Stimulated activated CD8-positive, alpha-beta memory T cell treated with anti-CD3 and anti-CD28 coated beads, Interleukin-7, amount 100 ng/mL, for 1 hour (primary cell): ENCODE measurements at regions not wholly inside any gene's neighbourhood (a gene's known extent, or its start where the extent isn't known, plus 50 kb on each side); places are given as distances from the start of the nearest gene placed in this dataset.

Experiments used
- DNase-seq, 2 donors: peaks; one replicate each; pipeline ENCODE4 v3.0.0-alpha.2; 2020; ENCODE audit warnings: low read depth in 2 of 2

DNA sequence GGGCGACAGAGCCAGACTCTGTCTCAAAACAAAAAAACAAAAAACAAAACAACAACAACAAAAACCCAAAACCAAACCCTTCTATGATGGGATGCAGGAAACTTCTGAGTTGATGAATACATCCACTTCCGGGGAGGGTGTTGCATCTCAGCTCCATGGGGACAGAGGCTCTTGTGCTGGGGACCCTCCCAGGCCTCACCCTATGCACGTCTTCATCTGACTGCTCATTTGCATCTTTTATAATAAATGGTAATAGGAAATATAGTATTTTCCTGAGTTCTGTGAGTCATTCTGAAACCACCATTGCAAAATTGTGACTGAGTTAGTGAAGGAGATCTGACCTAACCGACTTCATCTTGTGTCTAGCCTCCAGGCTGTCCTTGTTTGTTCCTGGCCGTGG is 109.5 kb upstream of the SLC28A3 start:
- no peak for DNase-seq

DNA sequence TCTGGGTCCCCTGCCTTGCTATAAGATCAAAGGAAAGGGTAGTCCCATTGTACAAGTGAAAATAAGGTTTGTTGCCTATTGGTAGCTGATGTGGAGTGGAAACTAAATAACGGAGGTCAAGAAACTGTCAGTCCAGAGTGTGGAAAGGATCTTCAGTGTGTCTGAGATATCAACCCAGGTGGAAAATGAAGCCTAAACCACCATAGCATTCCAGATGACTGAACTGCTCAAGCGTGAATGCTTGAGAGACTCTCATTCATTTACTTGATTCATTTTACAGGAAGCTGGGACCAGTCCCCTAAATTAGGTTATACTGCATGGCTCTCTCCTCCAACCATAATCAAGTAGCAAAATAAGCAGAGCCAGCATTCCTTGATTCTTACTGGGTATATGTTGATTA is 116.0 kb upstream of the SLC28A3 start:
- no peak for DNase-seq

DNA sequence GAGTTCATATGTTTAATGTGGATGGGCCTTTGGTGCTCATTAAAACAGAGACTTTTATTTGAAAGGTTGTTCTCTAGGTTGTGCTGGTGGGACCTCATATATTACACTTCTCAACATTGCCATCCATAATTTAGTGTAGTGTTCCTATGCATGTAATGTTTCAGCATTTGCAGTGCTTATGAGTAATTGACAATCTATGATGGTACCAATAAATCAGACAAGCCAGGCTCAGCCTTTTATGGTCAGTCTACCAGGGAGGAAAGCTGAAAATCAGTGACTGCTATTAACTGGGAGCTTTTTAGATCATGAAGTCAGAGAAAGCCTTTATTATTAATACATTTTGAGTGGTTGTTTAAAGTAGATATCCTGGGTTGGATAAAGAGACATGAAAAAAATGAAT is 120.1 kb upstream of the SLC28A3 start:
- DNase-seq, result no peak

DNA sequence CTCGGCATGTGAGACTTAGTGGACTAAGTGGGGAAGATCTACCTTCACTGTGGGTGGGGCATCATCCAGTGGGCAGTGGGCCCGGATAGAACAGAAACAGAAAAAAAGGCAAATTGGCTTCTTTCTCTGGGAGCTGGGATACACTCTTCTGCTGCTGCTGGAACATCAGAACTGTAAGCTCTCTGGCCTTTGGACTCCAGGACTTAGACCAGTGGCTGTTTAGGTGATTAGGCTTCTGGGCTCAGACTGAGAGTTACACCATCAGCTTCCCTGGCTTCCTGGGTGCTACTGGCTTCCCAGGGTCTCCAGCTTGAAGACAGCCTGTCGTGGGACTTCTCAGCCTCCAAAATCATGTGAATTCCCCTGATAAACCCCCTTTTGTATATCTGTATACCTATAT is 122.7 kb upstream of the SLC28A3 start:
- DNase-seq, result no peak

DNA sequence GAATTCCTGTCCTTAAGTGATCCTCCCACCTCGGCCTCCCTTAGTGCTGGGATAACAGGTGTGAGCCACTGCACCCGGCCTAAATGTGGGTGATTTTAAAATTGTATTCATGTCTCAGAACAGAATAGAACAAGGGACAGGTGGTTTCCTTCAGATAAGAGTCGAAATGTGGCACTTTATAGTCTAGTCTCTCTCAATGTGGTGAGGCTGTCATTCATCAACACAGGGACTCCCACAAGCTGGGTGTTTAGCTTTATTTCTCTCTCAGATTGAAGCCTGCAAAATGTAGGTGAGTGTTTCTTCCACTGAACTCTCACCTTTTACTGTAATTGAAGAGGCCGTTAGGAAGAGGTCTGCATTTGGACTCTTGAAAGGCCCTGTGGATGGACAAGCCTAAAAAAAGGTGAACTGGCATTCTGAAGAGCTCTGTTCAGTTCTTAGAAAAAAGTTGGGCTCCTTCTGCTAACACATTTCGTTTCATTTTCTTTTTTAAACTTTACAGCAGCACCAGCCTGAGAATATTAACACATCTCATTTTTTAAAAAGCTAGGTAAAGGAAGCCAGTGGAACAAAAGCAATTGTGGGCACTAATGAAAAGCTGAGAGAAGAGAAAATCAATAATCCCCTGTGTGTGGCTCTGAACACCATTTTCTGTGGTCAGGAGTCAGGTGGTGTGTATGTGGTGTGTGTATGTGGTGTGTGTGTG is 126.2 kb upstream of the SLC28A3 start:
- no peak for DNase-seq

DNA sequence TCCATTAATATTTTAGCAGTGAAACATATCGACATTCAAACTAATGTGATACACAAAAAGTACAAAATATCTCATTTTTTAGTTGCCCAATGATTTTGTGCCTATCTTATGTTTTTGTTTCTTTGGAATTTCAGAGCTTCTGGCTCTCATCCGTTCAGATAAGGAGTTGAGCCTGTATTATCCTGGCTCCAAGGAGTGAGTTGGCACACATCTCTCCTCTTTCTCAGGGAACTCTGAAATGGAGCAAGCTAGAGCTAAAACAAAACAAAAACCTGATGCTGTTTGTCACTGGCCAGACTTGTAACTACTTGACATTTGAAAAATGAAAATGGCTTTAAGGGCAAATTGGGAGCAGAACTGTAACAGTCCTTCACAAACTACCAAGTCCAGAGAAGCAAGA is 131.3 kb upstream of the SLC28A3 start:
- no peak for DNase-seq

DNA sequence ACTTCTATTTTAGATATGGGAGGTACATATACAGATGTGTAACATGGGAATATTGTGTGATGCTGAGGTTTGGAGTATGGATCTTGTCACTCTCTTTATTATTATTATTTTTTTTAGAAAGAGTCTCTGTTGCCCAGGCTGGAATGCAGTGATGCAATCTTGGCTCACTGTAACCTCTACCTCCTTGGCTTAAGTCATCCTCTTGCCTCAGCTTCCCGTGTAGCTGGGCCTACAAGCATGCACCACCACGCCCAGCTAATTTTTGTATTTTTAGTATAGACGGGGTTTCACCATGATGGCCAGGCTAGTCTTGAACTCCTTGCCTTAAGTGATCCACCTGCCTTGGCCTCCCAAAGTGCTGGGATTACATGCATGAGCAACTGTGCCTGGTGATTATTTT is 138.4 kb upstream of the SLC28A3 start:
- no peak for DNase-seq

DNA sequence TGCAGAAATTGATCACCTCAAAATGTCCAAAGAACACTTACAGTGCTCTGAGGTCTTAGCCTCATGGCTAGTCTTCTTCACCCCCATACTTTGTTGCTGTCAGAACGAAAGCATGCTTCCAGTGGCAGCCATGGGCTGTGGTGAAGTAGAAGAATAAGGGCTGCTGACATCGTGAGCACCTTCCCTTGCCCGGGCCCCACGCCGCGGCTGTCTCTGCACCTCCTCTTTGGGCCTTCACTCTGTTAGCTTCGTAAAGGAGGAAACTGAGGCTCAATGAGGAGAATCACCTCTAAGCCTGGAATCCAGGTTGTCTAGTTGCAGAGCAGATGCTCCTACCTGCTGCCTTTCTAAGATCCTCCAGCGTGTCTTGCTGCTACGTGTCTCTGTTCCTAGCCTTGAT is 139.5 kb upstream of the SLC28A3 start:
- DNase-seq, result no peak

DNA sequence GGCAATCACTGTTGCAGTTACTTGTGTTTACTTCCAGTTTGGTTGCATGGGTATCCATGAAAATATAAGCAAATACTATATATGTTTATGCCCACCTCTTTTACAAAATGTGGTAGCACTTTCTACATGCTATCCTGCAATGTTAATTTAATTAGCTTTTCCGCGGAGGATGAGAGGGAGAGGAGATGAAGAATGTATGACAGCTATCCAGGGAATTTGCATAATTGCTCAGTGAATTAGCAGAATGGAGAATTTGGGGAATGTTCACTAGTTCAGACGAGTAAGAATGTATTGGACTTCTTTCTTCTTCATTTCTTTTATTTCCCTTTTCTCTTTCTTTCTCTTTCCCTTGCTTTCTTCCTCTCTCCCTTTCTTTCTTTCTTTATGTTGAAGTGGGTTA is 140.7 kb upstream of the SLC28A3 start:
- DNase-seq, result no peak

DNA sequence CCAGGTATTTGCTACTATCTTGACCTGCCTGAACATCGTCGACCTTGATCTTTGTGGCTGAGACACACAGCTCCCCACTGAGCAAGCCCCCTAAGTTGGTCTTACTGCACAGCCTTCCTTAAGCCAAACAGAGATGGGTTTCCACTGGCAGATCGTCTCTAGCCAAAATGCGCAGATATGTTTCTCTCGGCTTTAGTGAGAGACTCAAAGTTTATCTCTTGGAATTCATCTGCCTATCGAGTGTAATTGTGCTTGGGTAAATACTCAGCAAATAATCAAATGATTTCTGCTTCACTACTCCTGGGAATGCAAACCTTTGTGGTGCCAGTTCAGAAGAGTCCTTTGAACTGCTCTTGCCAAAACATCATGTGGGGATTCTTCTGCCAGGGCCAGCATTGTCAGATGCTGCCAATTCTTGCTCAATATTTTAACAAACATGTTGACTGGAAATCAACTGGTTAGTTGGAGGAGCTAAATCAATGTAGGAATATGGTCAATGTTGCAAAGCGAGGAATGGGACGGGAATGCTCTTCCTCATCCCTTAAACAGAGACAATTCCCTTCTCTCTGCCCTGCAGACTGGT is 141.2 kb upstream of the SLC28A3 start:
- no peak for DNase-seq

DNA sequence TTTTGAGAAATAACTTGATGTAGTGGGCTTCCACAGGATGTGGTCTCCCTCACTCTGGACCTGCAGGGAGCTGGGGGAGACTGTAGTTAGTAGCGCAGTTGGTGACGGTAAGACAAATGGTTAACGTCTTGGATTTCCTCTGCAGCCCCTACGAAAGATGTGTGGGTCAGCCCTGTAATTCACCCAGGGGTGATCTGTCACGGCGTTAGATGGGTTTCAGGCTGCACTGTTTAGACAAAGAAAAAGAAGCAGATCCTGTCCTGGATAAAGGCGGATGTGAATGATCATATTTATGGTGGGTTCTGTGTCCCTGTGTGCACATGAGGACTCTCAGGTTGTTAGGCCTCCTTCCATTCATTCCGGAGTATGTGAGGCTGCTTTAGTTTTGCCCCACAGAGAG is 142.0 kb upstream of the SLC28A3 start:
- no peak for DNase-seq

DNA sequence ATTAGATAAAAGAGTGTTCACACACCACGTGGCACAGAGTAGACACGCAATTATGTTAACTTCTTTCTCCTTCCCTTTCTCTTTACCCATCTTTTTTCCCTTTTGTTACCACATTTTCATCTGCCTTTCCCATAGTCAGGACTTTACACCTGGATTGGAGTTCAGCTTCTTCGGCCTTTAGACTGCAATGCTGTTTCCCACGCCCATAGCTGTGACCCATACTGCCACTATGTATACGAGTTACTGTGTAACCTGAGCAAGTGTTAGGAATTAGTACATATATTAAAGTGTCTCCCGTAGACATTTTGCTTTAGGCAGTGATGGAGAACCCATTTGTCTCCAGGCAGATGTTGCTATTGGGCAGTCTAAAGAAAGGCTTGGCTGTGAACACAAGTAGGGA is 143.6 kb upstream of the SLC28A3 start:
- no peak for DNase-seq

DNA sequence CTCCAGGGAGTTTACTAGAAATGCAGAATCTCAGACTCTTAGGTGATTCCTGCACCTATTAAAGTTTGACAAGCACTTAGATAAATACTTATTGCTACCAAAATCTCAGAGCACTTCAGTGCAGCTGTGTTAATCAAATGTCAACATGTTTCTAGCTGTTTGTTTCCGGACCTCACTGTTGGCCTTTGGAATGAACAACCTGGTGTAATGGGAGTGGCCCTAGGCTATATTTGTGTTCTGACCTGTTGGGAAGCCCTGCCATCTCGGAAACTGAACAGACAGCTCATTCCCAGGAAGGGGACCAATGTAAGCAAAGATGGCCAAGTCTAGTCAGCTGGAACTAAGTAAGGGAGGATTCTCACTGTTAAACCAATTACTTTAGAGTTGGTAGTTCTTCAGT is 145.0 kb upstream of the SLC28A3 start:
- no peak for DNase-seq

DNA sequence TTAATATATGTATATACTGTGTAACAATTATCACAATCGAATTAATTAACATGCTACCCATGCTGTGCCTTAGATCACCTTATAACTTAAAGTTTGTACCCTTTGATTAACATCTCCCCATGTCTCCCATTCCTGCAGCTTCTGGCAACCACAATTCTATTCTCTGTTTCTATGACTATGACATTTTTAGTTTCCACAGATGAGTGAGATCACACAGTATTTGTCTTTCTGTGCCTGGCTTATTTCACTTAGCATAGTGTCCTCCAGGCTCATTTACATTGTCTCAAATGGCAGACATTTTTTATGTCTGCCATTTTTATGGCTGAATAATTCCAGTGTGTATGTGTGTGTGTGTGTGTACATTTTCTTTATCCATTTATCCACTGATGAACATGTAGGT is 146.1 kb upstream of the SLC28A3 start:
- no peak for DNase-seq

DNA sequence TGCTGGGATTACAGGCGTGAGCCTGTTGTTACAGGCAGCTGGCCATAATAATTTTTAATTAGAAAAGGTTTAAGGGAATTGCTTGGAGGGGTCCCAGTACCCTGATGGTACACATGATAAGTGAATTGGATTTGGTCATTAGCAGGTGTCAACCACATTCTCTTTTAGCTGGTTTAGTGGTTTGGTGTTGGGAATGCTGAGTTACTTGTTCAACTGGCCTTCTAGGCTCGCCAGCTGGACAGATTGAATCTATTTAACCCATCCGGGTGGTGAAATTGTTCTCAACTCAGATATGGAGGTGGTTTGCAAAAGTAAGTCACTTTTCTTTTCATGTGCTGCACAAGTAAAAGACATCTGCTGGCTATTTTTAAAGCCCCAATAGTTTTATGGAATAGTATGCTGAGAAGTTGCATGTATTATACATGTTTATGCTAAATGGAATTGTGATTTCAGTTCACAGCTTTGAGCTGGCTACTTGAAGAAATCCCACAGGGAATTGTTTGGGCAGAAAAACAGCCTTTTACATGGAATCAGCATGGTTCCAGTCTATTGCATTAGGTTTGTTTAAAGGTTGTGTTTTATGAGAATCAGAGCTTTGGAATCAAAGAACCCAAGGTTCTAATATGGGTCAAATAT is 149.8 kb upstream of the SLC28A3 start:
- DNase-seq, result no peak

DNA sequence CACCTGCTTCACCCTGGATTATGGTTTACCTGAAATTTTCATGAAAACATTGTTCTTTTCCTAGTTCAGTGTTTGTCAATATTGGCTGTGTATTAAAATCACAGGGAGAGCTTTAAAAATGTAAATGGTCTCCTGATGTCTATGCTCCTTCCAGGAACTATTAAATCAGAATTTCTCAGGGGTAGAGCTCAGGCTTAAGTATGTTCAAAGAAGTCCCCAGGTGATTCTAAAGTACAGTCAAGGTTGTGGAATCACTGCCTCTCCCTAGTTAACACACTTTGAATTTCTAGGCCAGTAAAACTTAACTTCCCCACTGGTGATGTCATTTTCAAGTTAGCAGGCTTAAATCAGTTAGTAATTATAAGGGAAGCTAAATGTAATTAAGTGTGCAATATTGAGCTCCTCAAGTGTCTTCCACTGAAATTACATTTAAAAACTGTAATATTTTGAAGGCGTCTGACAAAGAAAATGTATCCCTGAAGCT is 150.3 kb upstream of the SLC28A3 start:
- no peak for DNase-seq

DNA sequence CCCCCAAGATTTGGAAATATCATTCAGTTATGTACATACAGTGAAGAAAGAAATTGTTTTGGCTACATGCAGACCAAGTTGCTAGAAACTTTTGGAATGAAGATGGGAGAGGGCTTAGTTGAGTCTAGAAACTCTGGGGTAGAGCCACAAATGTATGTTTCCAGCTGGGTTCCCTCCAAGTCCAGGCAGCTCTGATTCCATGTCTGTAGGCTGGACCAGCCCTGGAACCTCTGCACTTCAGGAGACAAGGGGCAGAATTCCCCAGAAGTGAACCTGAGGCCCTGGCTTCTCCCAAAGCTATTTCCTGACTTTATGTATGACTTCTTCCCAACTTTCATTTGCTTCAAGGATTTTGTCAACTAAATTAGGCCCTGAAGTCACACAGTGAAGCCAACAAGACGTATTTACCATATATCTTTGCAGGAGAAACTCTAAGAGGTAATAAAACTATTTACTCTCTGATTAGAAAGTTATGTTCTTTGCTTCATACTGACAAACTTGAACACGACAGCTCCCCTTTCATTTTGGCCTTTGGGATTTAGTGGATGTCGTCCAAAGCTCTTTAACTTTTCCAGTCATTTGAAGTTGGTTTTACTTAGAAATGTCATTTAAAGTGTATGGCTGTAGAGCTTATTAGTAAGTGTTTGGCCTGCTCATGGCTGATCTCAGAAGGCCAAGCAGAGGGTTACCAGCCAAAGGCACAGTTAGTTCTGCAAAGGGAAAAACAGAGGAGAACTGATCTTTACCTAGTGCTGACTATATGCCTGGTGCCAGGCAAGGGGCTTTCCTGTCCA is 152.0 kb upstream of the SLC28A3 start:
- DNase-seq, result no peak

DNA sequence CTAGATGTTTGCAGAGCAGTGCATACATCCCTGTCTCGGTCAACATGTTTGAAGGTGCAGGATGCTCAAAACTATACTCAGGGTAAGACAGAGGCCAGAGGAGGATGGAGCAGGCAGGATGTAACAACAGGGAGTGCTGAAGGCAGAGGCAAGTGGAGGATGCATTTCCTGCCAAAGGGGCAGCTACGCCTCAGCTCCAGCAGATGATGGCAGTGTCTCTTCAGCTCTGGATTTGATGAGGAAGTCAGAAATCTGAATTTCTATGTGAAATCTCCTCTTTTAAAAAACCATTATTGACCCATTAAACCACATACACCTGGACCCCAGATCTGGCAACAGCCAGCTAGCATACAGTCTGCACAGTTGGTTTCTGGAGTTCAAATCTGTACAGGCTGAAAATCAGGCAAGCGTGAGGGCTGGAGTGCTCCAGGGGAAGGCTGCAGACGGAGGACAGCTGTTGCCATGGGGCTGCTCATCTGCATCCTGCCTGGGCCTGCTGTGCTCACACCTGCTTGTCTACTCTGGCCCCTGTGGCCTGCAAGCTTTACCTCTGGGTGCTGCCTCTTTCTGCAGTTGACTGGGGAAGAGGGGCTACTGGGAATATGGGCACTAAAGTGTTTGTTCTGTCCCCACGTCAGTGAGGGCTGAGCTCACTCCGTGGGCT is 152.9 kb upstream of the SLC28A3 start:
- DNase-seq, result no peak

DNA sequence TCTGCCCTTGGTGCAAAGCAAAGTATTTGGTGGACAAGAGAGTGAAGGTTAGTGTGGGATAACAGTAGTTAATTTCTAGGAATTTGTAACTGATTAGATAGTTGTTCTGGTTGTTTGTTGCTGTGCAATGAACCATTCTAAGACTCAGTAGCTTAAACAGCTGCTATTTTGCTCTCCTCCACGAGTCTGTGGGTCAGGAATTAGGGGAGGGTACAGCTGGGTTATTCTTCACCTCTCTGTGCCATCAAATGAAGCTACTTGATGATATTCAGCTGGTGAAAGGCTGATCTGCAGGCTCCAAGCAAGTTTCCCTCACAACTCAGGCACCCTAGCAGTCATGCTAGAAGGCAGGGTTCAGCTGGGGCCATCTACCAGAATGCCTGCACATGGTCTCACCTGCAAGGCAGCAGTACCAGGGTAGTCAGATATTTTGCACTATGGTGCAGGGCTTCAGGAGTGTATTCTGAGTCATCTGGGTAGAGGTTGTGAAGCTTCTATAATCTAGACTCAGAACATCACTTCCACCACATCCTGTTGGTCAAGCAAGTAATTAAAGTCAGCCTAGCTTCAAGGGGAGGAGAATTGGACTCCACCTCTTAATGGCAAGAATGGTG is 159.5 kb upstream of the SLC28A3 start:
- DNase-seq, result no peak

DNA sequence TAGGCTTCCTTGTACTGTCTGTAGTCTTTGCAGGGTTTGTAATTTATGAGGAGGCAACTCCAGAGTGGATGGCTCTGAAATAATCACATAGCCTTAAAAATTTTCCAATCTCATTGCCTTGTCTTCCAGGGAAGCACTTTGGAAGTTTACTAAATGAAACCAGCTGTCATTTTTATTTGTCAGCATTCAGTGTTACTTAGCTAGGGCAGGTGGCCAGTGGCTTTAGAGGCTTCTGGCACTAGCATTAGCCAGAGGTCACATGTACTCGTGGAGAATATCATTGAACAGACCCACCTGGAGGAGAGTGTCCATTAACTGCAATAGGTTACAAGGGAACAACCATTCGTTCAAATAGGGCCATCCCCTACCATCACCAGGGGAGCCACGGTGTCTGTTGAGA is 160.3 kb upstream of the SLC28A3 start:
- no peak for DNase-seq

DNA sequence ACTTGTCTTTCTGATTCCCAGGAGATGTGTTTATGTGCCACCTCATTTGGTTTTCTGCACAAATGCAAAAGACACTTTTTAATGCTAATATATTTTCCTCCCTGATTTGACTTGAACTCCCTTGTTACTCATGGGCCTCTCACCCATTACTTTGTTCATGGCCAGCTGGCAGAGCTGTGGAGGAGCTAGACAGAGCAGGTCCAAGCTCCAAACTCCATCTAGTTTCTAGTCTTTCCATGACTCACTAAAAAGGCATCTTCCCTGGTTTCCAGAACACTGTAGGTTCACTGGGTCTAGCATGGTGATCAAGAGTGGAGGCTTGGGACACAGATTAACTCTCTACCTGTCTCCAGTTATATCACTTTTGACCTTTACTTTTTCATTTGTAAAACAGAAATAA is 161.0 kb upstream of the SLC28A3 start:
- no peak for DNase-seq

DNA sequence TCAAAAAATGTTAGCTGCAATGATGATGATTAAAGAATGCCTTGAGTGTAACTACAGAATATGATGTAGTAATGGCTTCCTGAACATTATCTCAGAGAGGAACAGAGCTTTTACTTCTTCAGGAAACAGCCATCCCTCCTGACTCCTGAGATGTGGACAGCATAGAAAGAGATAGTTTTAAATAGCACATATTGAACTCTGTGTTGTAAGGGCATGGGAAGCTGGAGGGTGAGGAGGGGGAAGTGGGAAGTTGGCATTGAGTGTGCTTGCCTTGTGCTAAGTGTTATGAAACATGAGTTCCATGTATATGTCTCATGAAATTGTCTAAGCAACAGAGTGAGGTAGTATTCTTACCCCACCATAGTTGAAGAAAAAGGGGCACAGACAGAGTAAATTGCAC is 161.5 kb upstream of the SLC28A3 start:
- no peak for DNase-seq
